ENCODE measurements at regions not wholly inside any gene's neighbourhood (a gene's known extent, or its start where the extent isn't known, plus 50 kb on each side); places are given as distances from the start of the nearest gene placed in this dataset.
"Not testable (repeated sequence)": the region's sequence is repeated elsewhere in the genome, so short reads cannot be mapped to it uniquely, and the experiment has no call there.

- no peaks in the 10 kb centered on the region for H3K4me1 Mint-ChIP-seq (ENCODE audit: low read depth)
- no peak for DNase-seq
- no peak overlapping the region for H3K27ac Mint-ChIP-seq
- H3K27me3 Mint-ChIP-seq: peaks cover 25% of the 10 kb centered on the region
- POLR2A ChIA-PET: no interaction called here
- H3K9me3 Mint-ChIP-seq: peaks cover 3% of the 10 kb centered on the region
- intact Hi-C loops (cut with micrococcal nuclease): no loop called here
- no peaks in the 10 kb centered on the region for H3K36me3 Mint-ChIP-seq
- no peak overlapping the region for H3K4me3 Mint-ChIP-seq
- CTCF ChIA-PET: no interaction called here
Measured at GRCh38 chr15:26043018-26043417, 179.9 kb upstream of the ATP10A start.

GRCh38 chr15:26038693-26039092 lies 175.6 kb upstream of the ATP10A start:
- Mint-ChIP-seq H3K9me3 (peaks cover 3% of the 10 kb centered on the region), H3K4me3 (no peak overlapping the region), H3K36me3 (no peaks in the 10 kb centered on the region), H3K4me1 (ENCODE audit: low read depth) (no peaks in the 10 kb centered on the region), H3K27me3 (peaks cover 16% of the 10 kb centered on the region), H3K27ac (no peak overlapping the region)
- POLR2A ChIA-PET: no interaction called here
- DNase-seq: no peak
- CTCF ChIA-PET: no interaction called here
- intact Hi-C loops (cut with micrococcal nuclease): no loop called here

GRCh38 chr15:26037369-26037768 lies 174.2 kb upstream of the ATP10A start:
- ChIA-PET POLR2A (no interaction called here), CTCF (no interaction called here)
- intact Hi-C loops (cut with micrococcal nuclease): no loop called here
- no peak overlapping the region for H3K27ac Mint-ChIP-seq
- peaks cover 3% of the 10 kb centered on the region for H3K9me3 Mint-ChIP-seq
- H3K4me3 Mint-ChIP-seq: no peak overlapping the region
- no peak for DNase-seq
- H3K27me3 Mint-ChIP-seq: peaks cover 13% of the 10 kb centered on the region
- no peaks in the 10 kb centered on the region for H3K4me1 Mint-ChIP-seq (ENCODE audit: low read depth)
- H3K36me3 Mint-ChIP-seq: no peaks in the 10 kb centered on the region

- ChIA-PET POLR2A (no interaction called here), CTCF (no interaction called here)
- H3K27me3 Mint-ChIP-seq: peaks cover 6% of the 10 kb centered on the region
- intact Hi-C loops (cut with micrococcal nuclease): no loop called here
- no peaks in the 10 kb centered on the region for H3K9me3 Mint-ChIP-seq
- H3K36me3 Mint-ChIP-seq: no peaks in the 10 kb centered on the region
- no peak overlapping the region for H3K27ac Mint-ChIP-seq
- no peak for DNase-seq
- H3K4me1 Mint-ChIP-seq (ENCODE audit: low read depth): no peaks in the 10 kb centered on the region
- H3K4me3 Mint-ChIP-seq: no peak overlapping the region
Measured at GRCh38 chr15:26033493-26033892, 170.4 kb upstream of the ATP10A start.

DNA sequence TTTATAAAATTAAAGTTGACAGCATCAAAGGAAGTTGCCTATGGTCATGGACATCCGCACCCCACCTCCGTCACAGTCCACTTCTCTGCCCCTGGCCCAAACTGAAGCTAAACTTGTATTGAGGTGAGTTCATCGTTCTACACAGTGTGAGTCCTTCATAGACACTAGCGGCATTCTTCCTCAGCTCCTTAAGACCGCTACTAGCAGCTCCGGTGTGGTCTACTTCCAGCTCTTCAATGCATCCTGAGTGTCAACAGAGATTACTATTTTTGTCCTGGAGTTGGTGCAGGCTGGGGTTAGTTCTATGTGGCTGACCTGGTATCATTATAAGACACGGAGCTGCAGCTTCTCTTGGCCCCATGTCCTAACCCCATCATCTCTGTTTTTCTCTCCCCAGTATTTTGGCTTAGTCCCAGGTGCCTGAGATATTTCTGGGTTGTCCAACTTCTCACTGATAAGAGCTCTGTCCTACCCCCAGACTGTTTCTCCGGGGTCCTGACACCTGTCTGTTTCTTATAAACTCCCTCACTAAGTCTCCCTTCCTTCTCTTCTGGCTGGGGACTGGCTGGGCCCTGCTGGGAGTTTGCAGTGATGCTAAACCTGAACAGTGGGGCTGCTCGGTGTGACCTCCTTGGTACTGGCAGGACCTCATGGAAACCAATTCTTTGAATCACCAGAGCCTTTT lies 169.2 kb upstream of the ATP10A start:
- Mint-ChIP-seq H3K4me1 (ENCODE audit: low read depth) (no peaks in the 10 kb centered on the region), H3K27ac (no peak overlapping the region), H3K4me3 (no peak overlapping the region), H3K9me3 (no peaks in the 10 kb centered on the region), H3K27me3 (peaks cover 6% of the 10 kb centered on the region), H3K36me3 (no peaks in the 10 kb centered on the region)
- CTCF ChIA-PET: no interaction called here
- intact Hi-C loops (cut with micrococcal nuclease): no loop called here
- POLR2A ChIA-PET: no interaction called here
- DNase-seq: no peak

- H3K9me3 Mint-ChIP-seq; H3K27me3 Mint-ChIP-seq; intact Hi-C loops (cut with micrococcal nuclease); POLR2A ChIA-PET; CTCF ChIA-PET; H3K36me3 Mint-ChIP-seq; H3K4me1 Mint-ChIP-seq (ENCODE audit: low read depth); H3K27ac Mint-ChIP-seq; DNase-seq; H3K4me3 Mint-ChIP-seq: not testable (repeated sequence)
Measured at GRCh38 chr15:26029586-26029985, 166.5 kb upstream of the ATP10A start.

GRCh38 chr15:26029146-26029545 lies 166.0 kb upstream of the ATP10A start:
- Mint-ChIP-seq H3K4me1 (ENCODE audit: low read depth) (no peaks in the 10 kb centered on the region), H3K27me3 (peaks cover 6% of the 10 kb centered on the region), H3K9me3 (no peaks in the 10 kb centered on the region), H3K27ac (no peak overlapping the region), H3K4me3 (no peak overlapping the region), H3K36me3 (no peaks in the 10 kb centered on the region)
- DNase-seq: no peak
- POLR2A ChIA-PET: no interaction called here
- intact Hi-C loops (cut with micrococcal nuclease): no loop called here
- CTCF ChIA-PET: no interaction called here

GRCh38 chr15:26028086-26028740 lies 165.1 kb upstream of the ATP10A start:
- Mint-ChIP-seq H3K4me1 (ENCODE audit: low read depth) (no peaks in the 10 kb centered on the region), H3K36me3 (no peaks in the 10 kb centered on the region), H3K27ac (no peak overlapping the region), H3K4me3 (no peak overlapping the region), H3K9me3 (no peaks in the 10 kb centered on the region), H3K27me3 (peaks cover 6% of the 10 kb centered on the region)
- no peak for DNase-seq
- intact Hi-C loops (cut with micrococcal nuclease): no loop called here
- ChIA-PET POLR2A (no interaction called here), CTCF (no interaction called here)

GRCh38 chr15:26026671-26027070 lies 163.5 kb upstream of the ATP10A start:
- H3K36me3 Mint-ChIP-seq; H3K4me1 Mint-ChIP-seq (ENCODE audit: low read depth); POLR2A ChIA-PET; DNase-seq; H3K9me3 Mint-ChIP-seq; H3K27ac Mint-ChIP-seq; intact Hi-C loops (cut with micrococcal nuclease); H3K27me3 Mint-ChIP-seq; CTCF ChIA-PET; H3K4me3 Mint-ChIP-seq: not testable (repeated sequence)

DNA sequence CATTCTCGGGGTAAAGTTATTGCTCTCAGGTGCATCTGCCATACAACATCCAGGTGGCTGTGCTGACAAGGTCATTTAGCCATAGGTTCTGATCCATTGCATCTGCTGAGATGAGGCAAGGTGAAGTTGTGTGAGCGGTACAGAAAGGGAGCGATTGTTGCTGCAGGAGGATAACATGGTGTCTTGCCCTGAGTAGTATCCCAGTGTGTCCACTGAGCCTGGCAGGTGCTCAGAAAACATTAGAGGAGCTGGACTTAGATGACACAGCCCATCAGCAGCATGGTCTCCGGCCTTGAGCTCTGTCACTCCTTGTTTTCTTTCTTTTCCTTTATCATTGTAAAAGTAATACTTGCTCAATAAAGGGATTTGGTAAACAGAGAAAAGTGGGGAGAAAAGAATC lies 161.1 kb upstream of the ATP10A start:
- H3K27ac Mint-ChIP-seq: no peak overlapping the region
- POLR2A ChIA-PET: no interaction called here
- H3K36me3 Mint-ChIP-seq: no peaks in the 10 kb centered on the region
- H3K4me3 Mint-ChIP-seq: no peak overlapping the region
- H3K4me1 Mint-ChIP-seq (ENCODE audit: low read depth): no peaks in the 10 kb centered on the region
- H3K27me3 Mint-ChIP-seq: peaks cover 3% of the 10 kb centered on the region
- CTCF ChIA-PET: no interaction called here
- DNase-seq: no peak
- intact Hi-C loops (cut with micrococcal nuclease): no loop called here
- no peaks in the 10 kb centered on the region for H3K9me3 Mint-ChIP-seq

DNA sequence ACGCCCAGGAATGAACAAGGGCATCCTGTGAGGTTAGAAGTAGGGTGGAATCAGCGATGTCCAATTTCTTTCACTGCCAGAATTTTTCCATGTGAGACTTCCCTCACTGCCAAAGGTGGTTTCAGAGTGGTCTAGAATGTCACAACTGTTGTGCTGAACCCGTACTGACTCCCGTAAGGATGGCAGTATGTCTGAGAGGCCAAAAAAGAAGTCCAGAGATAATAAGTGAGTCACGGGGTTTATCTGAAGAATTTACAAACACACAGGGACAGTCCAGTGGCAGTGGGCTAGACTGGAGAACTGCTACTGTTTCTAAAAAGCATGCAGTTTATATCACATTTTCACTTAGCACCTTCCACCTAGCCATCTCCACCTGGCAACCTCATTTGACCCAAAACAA lies 160.6 kb upstream of the ATP10A start:
- H3K4me3 Mint-ChIP-seq: no peak overlapping the region
- peaks cover 3% of the 10 kb centered on the region for H3K27me3 Mint-ChIP-seq
- ChIA-PET CTCF (no interaction called here), POLR2A (no interaction called here)
- no peaks in the 10 kb centered on the region for H3K36me3 Mint-ChIP-seq
- no peaks in the 10 kb centered on the region for H3K9me3 Mint-ChIP-seq
- no peak for DNase-seq
- no peaks in the 10 kb centered on the region for H3K4me1 Mint-ChIP-seq (ENCODE audit: low read depth)
- intact Hi-C loops (cut with micrococcal nuclease): no loop called here
- no peak overlapping the region for H3K27ac Mint-ChIP-seq

GRCh38 chr15:26023231-26023630 lies 160.1 kb upstream of the ATP10A start:
- Mint-ChIP-seq H3K4me3 (no peak overlapping the region), H3K36me3 (no peaks in the 10 kb centered on the region), H3K27ac (no peak overlapping the region), H3K9me3 (no peaks in the 10 kb centered on the region), H3K27me3 (peaks cover 3% of the 10 kb centered on the region), H3K4me1 (ENCODE audit: low read depth) (no peaks in the 10 kb centered on the region)
- POLR2A ChIA-PET: no interaction called here
- intact Hi-C loops (cut with micrococcal nuclease): no loop called here
- CTCF ChIA-PET: no interaction called here
- no peak for DNase-seq

DNA sequence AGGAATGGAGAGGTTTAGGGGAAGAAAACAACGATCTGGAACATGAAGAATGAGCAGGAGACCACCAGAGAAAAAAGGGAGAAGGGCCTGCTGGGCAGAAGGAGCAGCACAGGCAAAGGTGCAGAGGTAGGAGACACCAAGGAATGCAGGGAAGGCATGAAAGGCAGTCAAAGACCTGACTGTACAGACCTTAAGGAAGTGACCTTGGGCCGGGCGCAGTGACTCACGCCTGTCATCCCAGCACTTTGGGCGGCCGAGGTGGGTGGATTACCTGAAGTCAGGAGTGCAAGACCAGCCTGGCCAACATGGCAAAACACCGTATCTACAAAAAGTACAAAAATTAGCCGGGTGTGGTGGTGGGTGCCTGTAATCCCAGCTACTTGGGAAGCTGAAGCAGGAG lies 157.7 kb upstream of the ATP10A start:
- no peak for DNase-seq
- Mint-ChIP-seq H3K4me1 (ENCODE audit: low read depth) (no peaks in the 10 kb centered on the region), H3K36me3 (no peaks in the 10 kb centered on the region), H3K27ac (no peak overlapping the region), H3K27me3 (peaks cover 3% of the 10 kb centered on the region), H3K9me3 (no peaks in the 10 kb centered on the region), H3K4me3 (no peak overlapping the region)
- intact Hi-C loops (cut with micrococcal nuclease): no loop called here
- POLR2A ChIA-PET: interaction anchor here (0.6 kb wide), 1 partner anchor 98 kb away, joined by 3 read pairs; no protein-coding TSS in a partner anchor
- CTCF ChIA-PET: no interaction called here

All from activated CD4-positive, alpha-beta memory T cell treated with anti-CD3 and anti-CD28 coated beads for 36 hours (primary cell).